NT2/D1 (cell line): ENCODE measurements at regions not wholly inside any gene's neighbourhood (a gene's known extent, or its start where the extent isn't known, plus 50 kb on each side); places are given as distances from the start of the nearest gene placed in this dataset.

Experiments
- YY1 ChIP-seq: IDR thresholded peaks from 2 replicates; pipeline ENCODE4 v1.6.1; 2011; ENCODE audit not compliant: insufficient read length, insufficient read depth
- ZNF274 ChIP-seq: IDR thresholded peaks from 2 replicates; pipeline ENCODE4 v1.6.1; 2011; ENCODE audit warnings: mild to moderate bottlenecking, low read depth, low read length

DNA sequence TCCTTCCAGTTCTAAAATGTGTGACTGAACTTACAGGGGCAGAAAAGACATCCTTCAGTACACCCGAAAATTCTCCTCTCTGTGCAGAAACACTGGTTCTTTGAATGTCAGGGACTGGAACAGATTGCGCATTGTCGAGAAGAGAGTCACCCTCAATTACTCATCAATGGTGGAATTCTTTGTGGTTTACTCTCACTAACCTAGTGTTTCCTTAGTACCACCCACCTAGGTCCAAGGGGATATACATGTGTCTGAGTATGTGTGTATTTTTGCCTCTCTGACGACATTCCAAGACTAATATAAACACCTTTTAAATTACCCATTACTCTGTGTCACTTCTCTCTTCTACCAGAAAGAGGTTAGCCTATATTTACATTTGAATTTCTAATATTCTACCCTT, 660.8 kb downstream of the TLE1 start:
- TF ChIP-seq YY1 (no peak), ZNF274 (no peak)
